ENCODE measurements at regions not wholly inside any gene's neighbourhood (a gene's known extent, or its start where the extent isn't known, plus 50 kb on each side); places are given as distances from the start of the nearest gene placed in this dataset.

GRCh38 chr11:95434489-95435057, 203.6 kb upstream of the SESN3 start:
- no peak overlapping the region for H4K91ac ChIP-seq (ENCODE audit: insufficient read length, low read depth, low read length)
- H3K18ac ChIP-seq (ENCODE audit: insufficient read length, low read depth, low read length): no peak overlapping the region
- H3K23ac ChIP-seq (ENCODE audit: insufficient read length, low read depth, low read length): no peak overlapping the region
- Mint-ChIP-seq H3K27ac (peak overlapping the region in 1 of 3 experiments; percentile 9; a peak in 1 of 7 replicates), H3K9me3 (peaks cover 3 to 4% of the 10 kb centered on the region in 2 experiments; a peak in 1 of 5 replicates), H3K27me3 (ENCODE audit: low read depth) (peaks cover 2% of the 10 kb centered on the region; the same call in 1 of the 2 replicates), H3K4me3 (no peak overlapping the region), H3K4me1 (peaks cover 14 to 15% of the 10 kb centered on the region in 2 experiments), H3K36me3 (ENCODE audit: insufficient read depth in 1 of 3, low read depth in 3 of 3) (peaks cover 0 to 9% (median 0%) of the 10 kb centered on the region in 3 experiments; a peak in 2 of 7 replicates)
- no peak overlapping the region for H2BK12ac ChIP-seq (ENCODE audit: insufficient read length, low read depth, low read length)
- no peak overlapping the region for H2BK5ac ChIP-seq (ENCODE audit: insufficient read length, low read length)
- H3K4me1 ChIP-seq (ENCODE audit: insufficient read depth, low read length): 0 out of 2 replicates have a peak, but pooled peaks cover 3% of the 10 kb centered on the region
- no peak overlapping the region for H3K14ac ChIP-seq (ENCODE audit: insufficient read depth, low read length)
- no peak overlapping the region for H3K27ac ChIP-seq (ENCODE audit: insufficient read length, low read depth, low read length)
- no peak overlapping the region for H4K5ac ChIP-seq (ENCODE audit: insufficient read length, low read depth, low read length)
- WGBS (ENCODE audit: extremely low coverage, insufficient read length, low lambda C conversion rate): no CpG with 5 or more reads among the region's 1 CpG
- no peak overlapping the region for H2BK15ac ChIP-seq (ENCODE audit: low read depth, low read length)
- H3K79me1 ChIP-seq (ENCODE audit: insufficient read depth, low read depth, low read length, poor library complexity, severe bottlenecking): no peaks in the 10 kb centered on the region
- no peak overlapping the region for H2BK20ac ChIP-seq (ENCODE audit: low read depth, low read length, poor library complexity, severe bottlenecking)
- no peak overlapping the region for H2BK120ac ChIP-seq (ENCODE audit: low read depth, low read length, poor library complexity, severe bottlenecking)
- no peaks in the 10 kb centered on the region for H4K20me1 ChIP-seq (ENCODE audit: control insufficient read depth, insufficient read depth, insufficient read length)
- no peaks in the 10 kb centered on the region for H3K23me2 ChIP-seq (ENCODE audit: insufficient read length, low read depth, low read length, poor library complexity, severe bottlenecking)
- H3K79me2 ChIP-seq (ENCODE audit: insufficient read depth, low read length): no peaks in the 10 kb centered on the region
- H3K56ac ChIP-seq (ENCODE audit: insufficient read length, low read depth, low read length): no peak overlapping the region
- no peak overlapping the region for H2AFZ ChIP-seq (ENCODE audit: low read length)
- H3K4me2 ChIP-seq (ENCODE audit: insufficient read depth, insufficient read length, low read length): no peak overlapping the region
- DNase-seq: no peak
- no peaks in the 10 kb centered on the region for H3K27me3 ChIP-seq (ENCODE audit: insufficient read depth, low read length)
- no peak for TF ChIP-seq CTCF (conservative IDR thresholded peaks at IDR 0.05)
- H3K9ac ChIP-seq (ENCODE audit: extremely low read depth, insufficient read length, low read length): no peak overlapping the region
- no peak overlapping the region for H4K8ac ChIP-seq (replicated peaks; ENCODE audit: insufficient read length, low read depth, low read length)
- H3K9me3 ChIP-seq (ENCODE audit: control insufficient read depth, low read depth, low read length): no peaks in the 10 kb centered on the region
- H2AK5ac ChIP-seq (ENCODE audit: insufficient read length, low read length): no peak overlapping the region
- no peak overlapping the region for H3T11ph ChIP-seq (ENCODE audit: low read length)
- no peak overlapping the region for H3K4ac ChIP-seq (ENCODE audit: low read depth, low read length)
